K562 (cell line): ENCODE measurements at regions not wholly inside any gene's neighbourhood (a gene's known extent, or its start where the extent isn't known, plus 50 kb on each side); places are given as distances from the start of the nearest gene placed in this dataset.

ENCODE experiments used
- CBFB ChIP-seq: sonication (generic); formaldehyde crosslinking; IDR thresholded peaks from 2 replicates; pipeline ENCODE4 v1.4.0; 2020; ENCODE audit warnings: mild to moderate bottlenecking, missing genetic modification reagents
- DACH1 ChIP-seq: fragments of 450-650 bp; IDR thresholded peaks from 2 replicates; pipeline ENCODE4 v1.6.1; 2018; ENCODE audit not compliant: partially characterized antibody
- HNRNPH1 ChIP-seq: fragments of 200-400 bp; formaldehyde crosslinking; optimal IDR thresholded peaks from 2 replicates; pipeline ENCODE3; 2017; ENCODE audit warnings: low read depth, mild to moderate bottlenecking, low read length, moderate library complexity
- JUNB ChIP-seq: fragments of 450-650 bp; formaldehyde crosslinking; conservative IDR thresholded peaks from 2 replicates; pipeline ENCODE4 v1.4.0; 2020; ENCODE audit warnings: mild to moderate bottlenecking
- MAFG ChIP-seq: fragments of 450-650 bp; conservative IDR thresholded peaks from 2 replicates; pipeline ENCODE4 v1.6.1; 2016; ENCODE audit warnings: missing genetic modification characterization, missing compliant biosample characterization
- SRF ChIP-seq, 2 experiments: fragments of 250-450, 450-650 bp in 1 of 2; sonication (Bioruptor Pico) in 1 of 2; sonication (generic) in 1 of 2; formaldehyde crosslinking; IDR thresholded peaks; 2 replicates each; pipeline versions ENCODE4 v1.5.0 to v1.5.1; 2020 to 2022; ENCODE audit warnings: mild to moderate bottlenecking in 1 of 2, missing genetic modification reagents in 1 of 2
- TSC22D4 ChIP-seq: fragments of 450-650 bp; IDR thresholded peaks from 2 replicates; pipeline ENCODE4 v1.6.1; 2016; ENCODE audit warnings: missing genetic modification characterization, missing biosample characterization, control low read depth
- TF ChIP-seq, protein P1 (sequence below): fragments of 250-450 bp; sonication (Bioruptor Pico); IDR thresholded peaks from 2 replicates; pipeline ENCODE4 v1.5.0; 2021; ENCODE audit warnings: mild to moderate bottlenecking, borderline replicate concordance
- TF ChIP-seq, protein P2 (sequence below): IDR thresholded peaks from 2 replicates; pipeline ENCODE4 v1.6.1; 2011; ENCODE audit warnings: borderline replicate concordance, low read depth, mild to moderate bottlenecking, moderate library complexity, low read length; ENCODE audit not compliant: insufficient read depth, poor library complexity, severe bottlenecking
- TF ChIP-seq, protein P3 (sequence below): sonication (generic); formaldehyde crosslinking; IDR thresholded peaks from 2 replicates; pipeline ENCODE4 v1.8.0; 2022; ENCODE audit warnings: mild to moderate bottlenecking, missing genetic modification reagents

DNA sequence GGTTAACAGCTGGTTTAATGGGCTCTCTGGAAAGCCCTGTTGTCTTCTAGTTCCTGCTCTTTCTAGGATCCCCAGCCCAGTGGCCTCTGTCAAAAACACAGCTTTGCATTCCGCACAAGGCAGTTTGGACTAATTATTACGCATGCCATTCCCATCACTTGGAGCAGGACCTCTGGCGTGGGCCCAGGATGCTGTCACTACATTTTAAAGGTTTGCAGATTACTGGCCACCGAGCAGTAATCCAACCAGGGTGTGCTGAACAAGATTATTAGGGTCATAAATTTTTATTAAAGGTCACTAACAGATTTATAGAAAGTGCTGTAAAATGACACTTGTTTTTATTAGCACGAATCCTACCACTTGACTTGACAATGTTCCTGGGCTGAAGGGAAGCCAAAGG, 143.6 kb upstream of the SLC6A11 start (continued):
- TF ChIP-seq, protein P1, sequence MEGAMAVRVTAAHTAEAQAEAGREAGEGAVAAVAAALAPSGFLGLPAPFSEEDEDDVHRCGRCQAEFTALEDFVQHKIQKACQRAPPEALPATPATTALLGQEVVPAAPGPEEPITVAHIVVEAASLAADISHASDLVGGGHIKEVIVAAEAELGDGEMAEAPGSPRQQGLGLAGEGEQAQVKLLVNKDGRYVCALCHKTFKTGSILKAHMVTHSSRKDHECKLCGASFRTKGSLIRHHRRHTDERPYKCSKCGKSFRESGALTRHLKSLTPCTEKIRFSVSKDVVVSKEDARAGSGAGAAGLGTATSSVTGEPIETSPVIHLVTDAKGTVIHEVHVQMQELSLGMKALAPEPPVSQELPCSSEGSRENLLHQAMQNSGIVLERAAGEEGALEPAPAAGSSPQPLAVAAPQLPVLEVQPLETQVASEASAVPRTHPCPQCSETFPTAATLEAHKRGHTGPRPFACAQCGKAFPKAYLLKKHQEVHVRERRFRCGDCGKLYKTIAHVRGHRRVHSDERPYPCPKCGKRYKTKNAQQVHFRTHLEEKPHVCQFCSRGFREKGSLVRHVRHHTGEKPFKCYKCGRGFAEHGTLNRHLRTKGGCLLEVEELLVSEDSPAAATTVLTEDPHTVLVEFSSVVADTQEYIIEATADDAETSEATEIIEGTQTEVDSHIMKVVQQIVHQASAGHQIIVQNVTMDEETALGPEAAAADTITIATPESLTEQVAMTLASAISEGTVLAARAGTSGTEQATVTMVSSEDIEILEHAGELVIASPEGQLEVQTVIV (CRISPR knock-in tag), result no peak
- TF ChIP-seq DACH1 (no peak), SRF (CRISPR knock-in tag; IDR thresholded peaks at IDR 0.05) (no peak), TSC22D4 (tag) (no peak), JUNB (CRISPR knock-in tag) (no peak), CBFB (CRISPR knock-in tag) (no peak), MAFG (tag) (no peak), HNRNPH1 (no peak)
- TF ChIP-seq, protein P2, sequence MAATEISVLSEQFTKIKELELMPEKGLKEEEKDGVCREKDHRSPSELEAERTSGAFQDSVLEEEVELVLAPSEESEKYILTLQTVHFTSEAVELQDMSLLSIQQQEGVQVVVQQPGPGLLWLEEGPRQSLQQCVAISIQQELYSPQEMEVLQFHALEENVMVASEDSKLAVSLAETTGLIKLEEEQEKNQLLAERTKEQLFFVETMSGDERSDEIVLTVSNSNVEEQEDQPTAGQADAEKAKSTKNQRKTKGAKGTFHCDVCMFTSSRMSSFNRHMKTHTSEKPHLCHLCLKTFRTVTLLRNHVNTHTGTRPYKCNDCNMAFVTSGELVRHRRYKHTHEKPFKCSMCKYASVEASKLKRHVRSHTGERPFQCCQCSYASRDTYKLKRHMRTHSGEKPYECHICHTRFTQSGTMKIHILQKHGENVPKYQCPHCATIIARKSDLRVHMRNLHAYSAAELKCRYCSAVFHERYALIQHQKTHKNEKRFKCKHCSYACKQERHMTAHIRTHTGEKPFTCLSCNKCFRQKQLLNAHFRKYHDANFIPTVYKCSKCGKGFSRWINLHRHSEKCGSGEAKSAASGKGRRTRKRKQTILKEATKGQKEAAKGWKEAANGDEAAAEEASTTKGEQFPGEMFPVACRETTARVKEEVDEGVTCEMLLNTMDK, result no peak
- TF ChIP-seq, protein P3, sequence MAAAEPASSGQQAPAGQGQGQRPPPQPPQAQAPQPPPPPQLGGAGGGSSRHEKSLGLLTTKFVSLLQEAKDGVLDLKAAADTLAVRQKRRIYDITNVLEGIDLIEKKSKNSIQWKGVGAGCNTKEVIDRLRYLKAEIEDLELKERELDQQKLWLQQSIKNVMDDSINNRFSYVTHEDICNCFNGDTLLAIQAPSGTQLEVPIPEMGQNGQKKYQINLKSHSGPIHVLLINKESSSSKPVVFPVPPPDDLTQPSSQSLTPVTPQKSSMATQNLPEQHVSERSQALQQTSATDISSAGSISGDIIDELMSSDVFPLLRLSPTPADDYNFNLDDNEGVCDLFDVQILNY, result no peak
- TF ChIP-seq, all 486 proteins: peak for 0
